Astrocyte of the cerebellum (primary cell): ENCODE measurements at regions not wholly inside any gene's neighbourhood (a gene's known extent, or its start where the extent isn't known, plus 50 kb on each side); places are given as distances from the start of the nearest gene placed in this dataset.

Experiments used
- DNase-seq: peaks from one replicate; pipeline ENCODE4 v3.0.0-alpha.2; 2011; ENCODE audit warnings: low read depth
- H3K4me3 ChIP-seq: 2 replicates; pipeline ENCODE4 v1.5.1; 2011; ENCODE audit warnings: mild to moderate bottlenecking, low read depth, low read length, moderate library complexity
- in situ Hi-C: cut with HindIII; loops from 2 replicates; pipeline ENCODE4 v1.10.0; 2017; ENCODE audit warnings: low sequenced_read_pairs
- TF ChIP-seq, protein P1 (sequence below): IDR thresholded peaks from 2 replicates; pipeline ENCODE4 v1.5.1; 2012; ENCODE audit warnings: low read length, low read depth, moderate library complexity, mild to moderate bottlenecking; ENCODE audit errors: missing control alignments

DNA sequence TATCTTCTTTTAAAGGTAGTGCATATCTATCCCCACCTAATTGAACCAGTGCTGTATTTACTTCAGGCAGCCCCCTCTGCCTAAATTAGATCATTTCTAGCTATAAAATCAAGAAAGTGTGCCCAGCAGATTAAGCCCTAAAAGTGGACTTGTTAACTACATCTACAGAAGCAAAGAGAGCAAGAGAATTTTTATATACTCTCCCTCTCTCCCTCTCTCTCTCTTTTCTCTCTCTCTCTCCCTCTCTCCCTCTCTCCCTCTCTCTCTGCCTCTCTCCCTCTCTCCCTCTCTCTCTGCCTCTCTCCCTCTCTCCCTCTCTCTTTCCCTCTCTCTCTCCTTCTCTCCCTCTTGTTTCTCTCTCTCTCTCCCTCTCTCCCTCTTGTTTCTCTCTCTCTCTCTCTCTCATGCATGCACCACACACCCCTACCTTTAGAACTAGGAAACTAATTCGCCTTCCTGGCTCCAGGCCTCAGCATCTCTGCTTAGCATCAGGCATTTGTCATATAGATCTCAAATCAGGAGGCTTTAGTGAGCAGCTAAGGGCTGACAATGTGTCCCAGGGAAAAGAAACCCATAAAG is 71.4 kb downstream of the FOXA2 start:
- in situ Hi-C loops, result no loop called here
- DNase-seq, result no peak
- H3K4me3 ChIP-seq, result no peak overlapping the region
- TF ChIP-seq, protein P1, sequence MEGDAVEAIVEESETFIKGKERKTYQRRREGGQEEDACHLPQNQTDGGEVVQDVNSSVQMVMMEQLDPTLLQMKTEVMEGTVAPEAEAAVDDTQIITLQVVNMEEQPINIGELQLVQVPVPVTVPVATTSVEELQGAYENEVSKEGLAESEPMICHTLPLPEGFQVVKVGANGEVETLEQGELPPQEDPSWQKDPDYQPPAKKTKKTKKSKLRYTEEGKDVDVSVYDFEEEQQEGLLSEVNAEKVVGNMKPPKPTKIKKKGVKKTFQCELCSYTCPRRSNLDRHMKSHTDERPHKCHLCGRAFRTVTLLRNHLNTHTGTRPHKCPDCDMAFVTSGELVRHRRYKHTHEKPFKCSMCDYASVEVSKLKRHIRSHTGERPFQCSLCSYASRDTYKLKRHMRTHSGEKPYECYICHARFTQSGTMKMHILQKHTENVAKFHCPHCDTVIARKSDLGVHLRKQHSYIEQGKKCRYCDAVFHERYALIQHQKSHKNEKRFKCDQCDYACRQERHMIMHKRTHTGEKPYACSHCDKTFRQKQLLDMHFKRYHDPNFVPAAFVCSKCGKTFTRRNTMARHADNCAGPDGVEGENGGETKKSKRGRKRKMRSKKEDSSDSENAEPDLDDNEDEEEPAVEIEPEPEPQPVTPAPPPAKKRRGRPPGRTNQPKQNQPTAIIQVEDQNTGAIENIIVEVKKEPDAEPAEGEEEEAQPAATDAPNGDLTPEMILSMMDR, result no peak

GRCh38 chr20:22511943-22512910 is 72.1 kb downstream of the FOXA2 start:
- in situ Hi-C loops, result no loop called here
- H3K4me3 ChIP-seq, result no peak overlapping the region
- DNase-seq, result no peak
- TF ChIP-seq, protein P1, result no peak

DNA sequence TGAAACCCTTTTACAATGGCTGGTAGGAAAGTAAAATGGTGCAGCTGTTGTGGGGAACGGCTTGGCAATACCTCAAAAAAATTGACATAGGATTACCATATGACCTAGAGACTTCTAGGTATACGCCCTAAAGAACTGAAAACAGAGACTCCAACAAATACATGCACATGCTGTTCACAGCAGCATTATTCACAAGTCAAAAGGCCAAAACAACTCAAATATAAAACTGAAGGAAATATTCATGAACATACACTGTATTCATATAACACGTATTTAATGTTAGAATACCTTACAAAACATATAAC is 74.6 kb downstream of the FOXA2 start:
- no peak for DNase-seq
- no peak overlapping the region for H3K4me3 ChIP-seq
- in situ Hi-C loops, result no loop called here
- TF ChIP-seq, protein P1, result no peak

DNA sequence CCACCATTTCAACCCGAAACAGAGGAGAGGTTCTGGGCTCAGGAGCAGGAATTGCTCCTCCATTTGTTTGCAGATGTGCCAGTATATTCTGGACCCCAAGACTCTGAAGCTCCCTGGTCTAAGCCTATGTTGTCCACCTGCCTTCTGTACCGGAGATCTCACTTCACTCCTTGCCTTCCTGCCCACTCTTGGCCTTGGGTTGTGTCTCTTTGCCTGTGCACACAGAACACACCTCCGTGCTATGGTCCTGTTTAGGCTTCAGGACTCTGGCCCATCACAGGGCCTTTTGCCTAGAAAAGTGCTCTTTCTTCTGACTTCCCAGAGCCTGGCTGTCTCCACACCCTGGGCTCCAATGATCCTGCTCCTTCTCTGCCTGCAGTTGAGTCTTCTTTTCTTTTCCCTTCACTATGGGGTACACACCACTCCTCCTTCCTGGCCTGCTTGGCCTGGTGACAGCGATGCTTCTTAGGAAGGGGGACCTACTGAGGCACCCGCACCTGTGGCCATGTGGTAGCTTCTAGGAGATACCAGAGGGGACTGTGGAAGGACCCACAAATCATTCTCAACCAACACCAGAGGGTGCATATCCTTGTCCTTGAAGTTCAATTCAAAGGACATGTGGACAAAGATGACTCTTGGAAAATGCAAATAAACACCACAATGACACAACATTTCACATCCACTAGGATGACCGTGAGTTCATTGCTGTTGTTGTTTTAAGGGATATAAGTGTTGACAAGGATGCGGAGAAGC is 75.1 kb downstream of the FOXA2 start:
- no peak overlapping the region for H3K4me3 ChIP-seq
- in situ Hi-C loops, result no loop called here
- DNase-seq, result no peak
- TF ChIP-seq, protein P1, result no peak

DNA sequence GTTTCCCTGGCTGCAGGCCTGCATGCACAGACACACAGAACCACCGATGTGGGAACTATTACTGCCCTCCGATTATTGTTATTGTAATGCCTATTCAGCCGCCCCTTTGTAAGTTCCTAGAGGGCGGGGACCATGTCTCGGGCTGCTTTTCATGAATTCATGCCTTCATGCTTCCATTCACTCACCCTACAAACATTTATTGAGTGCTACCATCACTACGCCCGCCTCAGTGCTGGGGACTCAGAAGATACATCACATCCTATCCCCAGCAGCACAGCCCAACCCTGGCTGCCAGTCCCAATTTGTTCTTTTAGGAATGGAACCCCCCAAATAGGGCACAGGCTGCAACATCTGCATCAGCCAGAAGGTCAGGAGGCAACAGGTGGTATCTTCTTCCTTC is 75.9 kb downstream of the FOXA2 start:
- H3K4me3 ChIP-seq, result no peak overlapping the region
- TF ChIP-seq, protein P1, result no peak
- DNase-seq, result no peak
- in situ Hi-C loops, result no loop called here

DNA sequence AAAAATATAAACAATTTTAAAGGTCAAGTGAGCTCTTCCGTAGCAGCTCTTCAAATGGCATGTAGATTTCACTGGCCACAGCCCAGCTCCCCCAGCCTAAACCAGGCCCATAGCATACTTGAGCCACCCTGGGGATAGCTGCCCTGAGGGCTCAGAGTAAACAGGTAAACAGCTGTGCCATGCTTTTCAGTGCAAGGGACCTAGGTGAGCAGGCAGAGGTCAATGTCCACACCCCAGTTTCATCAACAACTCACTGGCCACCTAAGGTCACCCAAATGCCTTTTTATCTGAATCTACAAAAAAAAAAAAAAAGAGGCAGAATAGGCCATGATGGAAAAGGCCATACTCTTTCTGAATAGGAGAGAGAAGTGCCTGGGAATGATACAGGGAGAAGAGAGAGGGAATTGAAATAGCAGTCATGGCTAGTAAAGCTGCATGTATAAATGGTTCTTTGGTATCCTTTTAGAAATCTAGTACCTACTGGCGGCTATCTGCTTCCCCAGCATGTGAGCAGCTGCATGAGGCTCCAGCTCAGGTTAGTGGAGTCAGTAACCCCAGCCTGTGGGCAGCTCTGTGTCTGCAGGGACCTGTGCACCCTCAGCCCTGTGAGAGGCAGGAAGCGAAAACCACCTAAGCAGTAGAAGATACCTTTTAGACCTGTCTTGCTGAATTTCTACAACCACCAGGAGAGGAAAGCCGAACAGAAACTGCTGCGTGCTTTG is 77.0 kb downstream of the FOXA2 start:
- in situ Hi-C loops, result no loop called here

More for the DNA sequence above, 77.0 kb downstream of the FOXA2 start:
- TF ChIP-seq, protein P1, result no peak
- no peak for DNase-seq
- no peak overlapping the region for H3K4me3 ChIP-seq
